PC-3 (cell line): ENCODE measurements at regions not wholly inside any gene's neighbourhood (a gene's known extent, or its start where the extent isn't known, plus 50 kb on each side); places are given as distances from the start of the nearest gene placed in this dataset.

Experiments used
- ATAC-seq: fragments of 200-7000 bp; cut with Tn5 transposase; 2 replicates; pipeline ENCODE4 v1.9.1; 2020; ENCODE audit warnings: mild to moderate bottlenecking, moderate library complexity
- BruUV-seq: library from RNA; stranded (reverse); fragments of 400-500 nt; replicated peaks from 2 replicates; lab custom pipeline; 2021; lab: Mats Ljungman, UMichigan
- CTCF ChIA-PET: fragments of 300-600 bp; sonication (Branson Sonifier 250); formaldehyde crosslinking; loops from one replicate; lab custom pipeline; 2022; ENCODE audit warnings: antibody characterized with exemption; lab: Charles Lee
- POLR2A ChIA-PET: fragments of 300-600 bp; sonication (Branson Sonifier 250); formaldehyde crosslinking; loops from one replicate; lab custom pipeline; 2022; ENCODE audit warnings: antibody characterized with exemption; ENCODE audit not compliant: unreplicated experiment; lab: Charles Lee
- DNase-seq: peaks from one replicate; pipeline ENCODE4 v3.0.0-alpha.2; 2015
- H2AFZ ChIP-seq: fragments of 300-600 bp; sonication (generic); 2 replicates; pipeline ENCODE4 v1.6.0; 2016; ENCODE audit warnings: antibody characterized with exemption, low read length
- H3F3A ChIP-seq: fragments of 300-600 bp; sonication (generic); one replicate; pipeline ENCODE4 v1.6.0; 2017; ENCODE audit warnings: antibody characterized with exemption, low read length, control low read depth, mild to moderate bottlenecking; ENCODE audit not compliant: unreplicated experiment
- H3K27ac ChIP-seq: fragments of 300-600 bp; sonication (generic); 2 replicates; pipeline ENCODE4 v1.5.1; 2016; ENCODE audit warnings: mild to moderate bottlenecking, low read length
- H3K27me3 ChIP-seq: fragments of 300-600 bp; sonication (generic); 2 replicates; pipeline ENCODE4 v1.6.1; 2016; ENCODE audit warnings: low read length, mixed read lengths
- H3K36me3 ChIP-seq: fragments of 300-600 bp; sonication (generic); 2 replicates; pipeline ENCODE4 v1.6.1; 2016; ENCODE audit warnings: low read depth, mixed run types, low read length, mixed read lengths
- H3K4me1 ChIP-seq: fragments of 300-600 bp; sonication (generic); 2 replicates; pipeline ENCODE4 v1.5.1; 2016; ENCODE audit warnings: low read length; ENCODE audit not compliant: insufficient read depth
- H3K4me2 ChIP-seq: fragments of 300-600 bp; sonication (generic); 2 replicates; pipeline ENCODE4 v1.6.0; 2016; ENCODE audit warnings: low read length
- H3K4me3 ChIP-seq: fragments of 300-600 bp; sonication (generic); 2 replicates; pipeline ENCODE4 v1.5.1; 2016; ENCODE audit warnings: mild to moderate bottlenecking, low read length, mixed read lengths
- H3K79me2 ChIP-seq: fragments of 300-600 bp; sonication (generic); 2 replicates; pipeline ENCODE4 v1.6.1; 2017; ENCODE audit warnings: low read length, mixed read lengths
- H3K9ac ChIP-seq: fragments of 300-600 bp; sonication (generic); 2 replicates; pipeline ENCODE4 v1.6.0; 2016; ENCODE audit warnings: mild to moderate bottlenecking, low read length
- H3K9me2 ChIP-seq: fragments of 300-600 bp; sonication (generic); replicated peaks from 2 replicates; pipeline ENCODE4 v1.6.1; 2016; ENCODE audit warnings: mixed run types, low read length, mixed read lengths
- H3K9me3 ChIP-seq: fragments of 300-600 bp; sonication (generic); 2 replicates; pipeline ENCODE4 v1.6.1; 2016; ENCODE audit warnings: low read length, mixed read lengths
- H4K20me1 ChIP-seq: fragments of 300-600 bp; sonication (generic); 2 replicates; pipeline ENCODE4 v1.6.1; 2016; ENCODE audit warnings: low read length, mixed read lengths
- EZH2 ChIP-seq: fragments of 300-600 bp; sonication (generic); IDR thresholded peaks from one replicate; pipeline ENCODE4 v1.6.1; 2017; ENCODE audit warnings: antibody characterized with exemption, mild to moderate bottlenecking, low read length; ENCODE audit not compliant: unreplicated experiment
- EZH2phosphoT487 ChIP-seq: fragments of 300-600 bp; sonication (generic); IDR thresholded peaks from 2 replicates; pipeline ENCODE4 v1.6.1; 2018; ENCODE audit warnings: mild to moderate bottlenecking, antibody characterized with exemption, low read length, borderline replicate concordance
- intact Hi-C: fragments of 100-400 bp; cut with micrococcal nuclease; formaldehyde crosslinking; loops from 2 replicates; pipeline ENCODE4 v1.9.0; 2023
- TF ChIP-seq, protein P1 (sequence below): fragments of 300-600 bp; sonication (generic); conservative IDR thresholded peaks from 2 replicates; pipeline ENCODE4 v1.5.1; 2017; ENCODE audit warnings: antibody characterized with exemption, low read depth, mild to moderate bottlenecking, low read length

DNA sequence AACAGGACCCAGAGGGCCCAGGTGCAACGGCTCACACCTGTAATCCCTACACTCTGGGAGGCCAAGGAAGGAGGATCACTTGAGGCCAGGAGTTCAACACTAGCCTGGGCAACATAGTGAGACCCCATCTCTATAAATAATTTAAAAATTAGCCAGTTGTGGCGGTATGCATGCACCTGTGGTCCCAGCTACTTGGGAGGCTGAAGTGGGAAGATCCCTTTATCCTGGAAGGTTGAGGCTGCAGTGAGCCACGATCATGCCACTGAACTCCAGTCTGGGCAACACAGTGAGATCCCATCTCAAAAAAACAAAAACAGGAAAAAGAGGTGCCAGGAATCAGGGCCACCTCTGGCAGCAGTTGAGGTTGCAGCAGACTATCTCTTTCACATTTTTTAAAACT, 85.7 kb upstream of the NUDT7 start:
- BruUV-seq: no TSS peak
- DNase-seq: no peak
- CTCF ChIA-PET: no interaction called here
- Histone ChIP-seq H2AFZ (no peak overlapping the region), H3K9me3 (no peaks in the 10 kb centered on the region), H3K27me3 (no peaks in the 10 kb centered on the region; the same call in 1 of the 2 replicates), H3K36me3 (no peaks in the 10 kb centered on the region), H3K9ac (no peak overlapping the region), H3K27ac (no peak overlapping the region), H3K4me3 (no peak overlapping the region), H3K79me2 (no peaks in the 10 kb centered on the region), H3K4me2 (no peak overlapping the region), H3K9me2 (no peaks in the 10 kb centered on the region), H4K20me1 (no peaks in the 10 kb centered on the region), H3K4me1 (no peaks in the 10 kb centered on the region), H3F3A (no peaks in the 10 kb centered on the region)
- intact Hi-C loops: no loop called here
- POLR2A ChIA-PET: no interaction called here
- ATAC-seq: no peak
- TF ChIP-seq, protein P1, sequence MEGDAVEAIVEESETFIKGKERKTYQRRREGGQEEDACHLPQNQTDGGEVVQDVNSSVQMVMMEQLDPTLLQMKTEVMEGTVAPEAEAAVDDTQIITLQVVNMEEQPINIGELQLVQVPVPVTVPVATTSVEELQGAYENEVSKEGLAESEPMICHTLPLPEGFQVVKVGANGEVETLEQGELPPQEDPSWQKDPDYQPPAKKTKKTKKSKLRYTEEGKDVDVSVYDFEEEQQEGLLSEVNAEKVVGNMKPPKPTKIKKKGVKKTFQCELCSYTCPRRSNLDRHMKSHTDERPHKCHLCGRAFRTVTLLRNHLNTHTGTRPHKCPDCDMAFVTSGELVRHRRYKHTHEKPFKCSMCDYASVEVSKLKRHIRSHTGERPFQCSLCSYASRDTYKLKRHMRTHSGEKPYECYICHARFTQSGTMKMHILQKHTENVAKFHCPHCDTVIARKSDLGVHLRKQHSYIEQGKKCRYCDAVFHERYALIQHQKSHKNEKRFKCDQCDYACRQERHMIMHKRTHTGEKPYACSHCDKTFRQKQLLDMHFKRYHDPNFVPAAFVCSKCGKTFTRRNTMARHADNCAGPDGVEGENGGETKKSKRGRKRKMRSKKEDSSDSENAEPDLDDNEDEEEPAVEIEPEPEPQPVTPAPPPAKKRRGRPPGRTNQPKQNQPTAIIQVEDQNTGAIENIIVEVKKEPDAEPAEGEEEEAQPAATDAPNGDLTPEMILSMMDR: no peak
- TF ChIP-seq EZH2 (no peak), EZH2phosphoT487 (no peak)

DNA sequence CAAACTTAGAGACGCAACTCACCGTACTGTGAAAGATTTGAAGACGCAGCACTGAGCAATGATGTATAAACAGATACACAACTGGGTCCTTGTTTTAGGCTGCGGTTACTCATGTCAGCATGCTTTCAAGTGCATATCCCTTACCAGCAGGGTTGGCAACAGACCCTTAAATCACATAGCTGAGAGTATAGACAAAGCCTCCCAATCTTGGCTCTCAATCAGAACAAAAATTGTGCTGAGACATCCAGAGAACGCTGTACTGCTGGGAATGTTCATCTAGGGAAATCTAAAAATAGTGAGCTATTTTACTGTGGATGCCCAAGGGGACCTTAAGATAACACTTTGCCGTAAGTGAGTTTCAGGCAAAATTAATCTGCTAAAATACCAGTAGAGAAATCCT, 84.4 kb upstream of the NUDT7 start:
- ChIA-PET POLR2A (no interaction called here), CTCF (no interaction called here)
- Histone ChIP-seq H3K4me1 (no peaks in the 10 kb centered on the region), H3K27ac (no peak overlapping the region), H3K9me2 (no peaks in the 10 kb centered on the region), H2AFZ (no peak overlapping the region), H3K27me3 (no peaks in the 10 kb centered on the region; the same call in 1 of the 2 replicates), H3K4me2 (no peak overlapping the region), H3K36me3 (no peaks in the 10 kb centered on the region), H3K9me3 (no peaks in the 10 kb centered on the region), H3F3A (no peaks in the 10 kb centered on the region), H3K79me2 (no peaks in the 10 kb centered on the region), H3K9ac (no peak overlapping the region), H4K20me1 (no peaks in the 10 kb centered on the region), H3K4me3 (no peak overlapping the region)
- intact Hi-C loops: no loop called here
- TF ChIP-seq EZH2phosphoT487 (no peak), EZH2 (no peak)
- TF ChIP-seq, protein P1: no peak
- BruUV-seq: no TSS peak
- DNase-seq (no peak), ATAC-seq (no peak)

DNA sequence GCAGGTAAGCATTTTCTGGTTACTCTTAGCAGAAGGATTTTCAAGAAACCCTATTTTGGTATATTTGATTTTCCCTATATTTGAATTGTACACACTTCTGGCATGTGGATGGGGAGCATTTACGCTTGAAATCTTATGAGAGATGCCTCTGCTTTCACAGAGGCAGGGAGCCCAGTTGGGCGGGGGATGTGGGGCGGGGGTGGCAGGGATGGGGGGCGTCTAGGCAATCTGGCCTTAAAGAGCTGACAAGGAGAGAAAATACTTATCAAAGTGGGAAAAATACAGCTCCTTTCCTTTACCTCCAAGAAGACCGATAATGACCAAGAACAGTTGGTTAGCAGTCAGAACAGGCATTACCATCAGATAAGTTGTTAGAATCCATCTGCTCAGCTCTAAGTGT, 79.1 kb upstream of the NUDT7 start:
- Histone ChIP-seq H3K4me3 (no peak overlapping the region), H3K9ac (no peak overlapping the region), H2AFZ (no peak overlapping the region), H3K27me3 (no peaks in the 10 kb centered on the region; the same call in 1 of the 2 replicates), H3K9me2 (no peaks in the 10 kb centered on the region), H3K4me1 (no peaks in the 10 kb centered on the region), H3K36me3 (no peaks in the 10 kb centered on the region), H3K4me2 (no peak overlapping the region), H4K20me1 (no peaks in the 10 kb centered on the region), H3F3A (no peaks in the 10 kb centered on the region), H3K9me3 (no peaks in the 10 kb centered on the region), H3K27ac (no peak overlapping the region), H3K79me2 (no peaks in the 10 kb centered on the region)
- ATAC-seq: no peak
- BruUV-seq: no TSS peak
- CTCF ChIA-PET: no interaction called here
- intact Hi-C loops: no loop called here
- POLR2A ChIA-PET: no interaction called here
- no peak for DNase-seq
- TF ChIP-seq, protein P1: no peak
- TF ChIP-seq EZH2: no peak
- no peak for TF ChIP-seq EZH2phosphoT487
